ENCODE measurements at regions not wholly inside any gene's neighbourhood (a gene's known extent, or its start where the extent isn't known, plus 50 kb on each side); places are given as distances from the start of the nearest gene placed in this dataset.
"Not testable (repeated sequence)": the region's sequence is repeated elsewhere in the genome, so short reads cannot be mapped to it uniquely, and the experiment has no call there.

GRCh38 chr2:7740114-7740513 lies 822.9 kb downstream of the RNF144A start:
- H3K36me3 ChIP-seq (ENCODE audit: insufficient read depth, low read length), result no peaks in the 10 kb centered on the region
- H3K27me3 ChIP-seq (ENCODE audit: insufficient read depth, low read length), result no peaks in the 10 kb centered on the region
- no peaks in the 10 kb centered on the region for H3K4me1 ChIP-seq (ENCODE audit: insufficient read depth, low read length)
- H3K4me3 ChIP-seq (ENCODE audit: low read length), result no peak overlapping the region
- no peak overlapping the region for H2AFZ ChIP-seq (ENCODE audit: low read depth, low read length)
- H3K9me3 ChIP-seq (ENCODE audit: low read length), result no peaks in the 10 kb centered on the region

- Histone ChIP-seq H3K27me3 (ENCODE audit: insufficient read depth, low read length) (no peaks in the 10 kb centered on the region), H2AFZ (ENCODE audit: low read depth, low read length) (no peak overlapping the region), H3K4me3 (ENCODE audit: low read length) (no peak overlapping the region), H3K4me1 (ENCODE audit: insufficient read depth, low read length) (no peaks in the 10 kb centered on the region), H3K36me3 (ENCODE audit: insufficient read depth, low read length) (no peaks in the 10 kb centered on the region), H3K9me3 (ENCODE audit: low read length) (no peaks in the 10 kb centered on the region)
Measured at GRCh38 chr2:7742301-7742700, 825.1 kb downstream of the RNF144A start.

GRCh38 chr2:7744827-7745226 lies 827.6 kb downstream of the RNF144A start:
- no peaks in the 10 kb centered on the region for H3K9me3 ChIP-seq (ENCODE audit: low read length)
- no peak overlapping the region for H3K4me3 ChIP-seq (ENCODE audit: low read length)
- H3K27me3 ChIP-seq (ENCODE audit: insufficient read depth, low read length), result no peaks in the 10 kb centered on the region
- no peak overlapping the region for H2AFZ ChIP-seq (ENCODE audit: low read depth, low read length)
- H3K4me1 ChIP-seq (ENCODE audit: insufficient read depth, low read length), result no peaks in the 10 kb centered on the region
- H3K36me3 ChIP-seq (ENCODE audit: insufficient read depth, low read length), result no peaks in the 10 kb centered on the region

GRCh38 chr2:7745369-7745768 lies 828.2 kb downstream of the RNF144A start:
- H3K9me3 ChIP-seq (ENCODE audit: low read length), result no peaks in the 10 kb centered on the region
- H2AFZ ChIP-seq (ENCODE audit: low read depth, low read length), result no peak overlapping the region
- H3K4me3 ChIP-seq (ENCODE audit: low read length), result no peak overlapping the region
- no peaks in the 10 kb centered on the region for H3K36me3 ChIP-seq (ENCODE audit: insufficient read depth, low read length)
- H3K4me1 ChIP-seq (ENCODE audit: insufficient read depth, low read length), result no peaks in the 10 kb centered on the region
- no peaks in the 10 kb centered on the region for H3K27me3 ChIP-seq (ENCODE audit: insufficient read depth, low read length)

- H3K36me3 ChIP-seq (ENCODE audit: insufficient read depth, low read length), result no peaks in the 10 kb centered on the region
- H3K4me3 ChIP-seq (ENCODE audit: low read length), result no peak overlapping the region
- no peaks in the 10 kb centered on the region for H3K27me3 ChIP-seq (ENCODE audit: insufficient read depth, low read length)
- no peak overlapping the region for H2AFZ ChIP-seq (ENCODE audit: low read depth, low read length)
- no peaks in the 10 kb centered on the region for H3K4me1 ChIP-seq (ENCODE audit: insufficient read depth, low read length)
- no peaks in the 10 kb centered on the region for H3K9me3 ChIP-seq (ENCODE audit: low read length)
Measured at GRCh38 chr2:7748717-7749415, 831.7 kb downstream of the RNF144A start.

- no peak overlapping the region for H3K4me3 ChIP-seq (ENCODE audit: low read length)
- H3K4me1 ChIP-seq (ENCODE audit: insufficient read depth, low read length), result no peaks in the 10 kb centered on the region
- no peaks in the 10 kb centered on the region for H3K36me3 ChIP-seq (ENCODE audit: insufficient read depth, low read length)
- H3K9me3 ChIP-seq (ENCODE audit: low read length), result no peaks in the 10 kb centered on the region
- no peak overlapping the region for H2AFZ ChIP-seq (ENCODE audit: low read depth, low read length)
- H3K27me3 ChIP-seq (ENCODE audit: insufficient read depth, low read length), result no peaks in the 10 kb centered on the region
Measured at GRCh38 chr2:7749895-7750559, 832.8 kb downstream of the RNF144A start.

- Histone ChIP-seq H3K4me3 (ENCODE audit: low read length) (no peak overlapping the region), H3K27me3 (ENCODE audit: insufficient read depth, low read length) (no peaks in the 10 kb centered on the region), H2AFZ (ENCODE audit: low read depth, low read length) (no peak overlapping the region), H3K36me3 (ENCODE audit: insufficient read depth, low read length) (no peaks in the 10 kb centered on the region), H3K4me1 (ENCODE audit: insufficient read depth, low read length) (no peaks in the 10 kb centered on the region), H3K9me3 (ENCODE audit: low read length) (no peaks in the 10 kb centered on the region)
Measured at GRCh38 chr2:7752291-7752690, 835.1 kb downstream of the RNF144A start.

- Histone ChIP-seq H3K36me3 (ENCODE audit: insufficient read depth, low read length) (no peaks in the 10 kb centered on the region), H3K9me3 (ENCODE audit: low read length) (no peaks in the 10 kb centered on the region), H3K27me3 (ENCODE audit: insufficient read depth, low read length) (no peaks in the 10 kb centered on the region), H3K4me3 (ENCODE audit: low read length) (no peak overlapping the region), H2AFZ (ENCODE audit: low read depth, low read length) (no peak overlapping the region), H3K4me1 (ENCODE audit: insufficient read depth, low read length) (no peaks in the 10 kb centered on the region)
Measured at GRCh38 chr2:7753777-7754176, 836.6 kb downstream of the RNF144A start.

GRCh38 chr2:7755879-7756278 lies 838.7 kb downstream of the RNF144A start:
- Histone ChIP-seq H3K27me3 (ENCODE audit: insufficient read depth, low read length) (no peaks in the 10 kb centered on the region), H3K4me3 (ENCODE audit: low read length) (no peak overlapping the region), H3K9me3 (ENCODE audit: low read length) (no peaks in the 10 kb centered on the region), H2AFZ (ENCODE audit: low read depth, low read length) (no peak overlapping the region), H3K36me3 (ENCODE audit: insufficient read depth, low read length) (no peaks in the 10 kb centered on the region), H3K4me1 (ENCODE audit: insufficient read depth, low read length) (no peaks in the 10 kb centered on the region)

GRCh38 chr2:7758073-7758759 lies 841.0 kb downstream of the RNF144A start:
- Histone ChIP-seq H3K27me3 (ENCODE audit: insufficient read depth, low read length) (no peaks in the 10 kb centered on the region), H3K4me1 (ENCODE audit: insufficient read depth, low read length) (no peaks in the 10 kb centered on the region)

GRCh38 chr2:7759898-7760297 lies 842.7 kb downstream of the RNF144A start:
- peaks cover 3% of the 10 kb centered on the region for H3K9me3 ChIP-seq (ENCODE audit: low read length)
- no peak overlapping the region for H2AFZ ChIP-seq (ENCODE audit: low read depth, low read length)
- no peaks in the 10 kb centered on the region for H3K27me3 ChIP-seq (ENCODE audit: insufficient read depth, low read length)
- H3K4me1 ChIP-seq (ENCODE audit: insufficient read depth, low read length), result no peaks in the 10 kb centered on the region
- H3K4me3 ChIP-seq (ENCODE audit: low read length), result no peak overlapping the region
- no peaks in the 10 kb centered on the region for H3K36me3 ChIP-seq (ENCODE audit: insufficient read depth, low read length)

More at GRCh38 chr2:7758073-7758759, 841.0 kb downstream of the RNF144A start:
- H2AFZ ChIP-seq (ENCODE audit: low read depth, low read length), result no peak overlapping the region
- H3K4me3 ChIP-seq (ENCODE audit: low read length), result no peak overlapping the region
- no peaks in the 10 kb centered on the region for H3K36me3 ChIP-seq (ENCODE audit: insufficient read depth, low read length)
- peaks cover 3% of the 10 kb centered on the region for H3K9me3 ChIP-seq (ENCODE audit: low read length)

GRCh38 chr2:7763418-7763817 lies 846.2 kb downstream of the RNF144A start:
- H3K4me1 ChIP-seq (ENCODE audit: insufficient read depth, low read length); H3K9me3 ChIP-seq (ENCODE audit: low read length); H3K36me3 ChIP-seq (ENCODE audit: insufficient read depth, low read length); H3K4me3 ChIP-seq (ENCODE audit: low read length); H3K27me3 ChIP-seq (ENCODE audit: insufficient read depth, low read length); H2AFZ ChIP-seq (ENCODE audit: low read depth, low read length): not testable (repeated sequence)

GRCh38 chr2:7765236-7765635 lies 848.0 kb downstream of the RNF144A start:
- Histone ChIP-seq H3K9me3 (ENCODE audit: low read length) (peaks cover 3% of the 10 kb centered on the region), H3K4me3 (ENCODE audit: low read length) (no peak overlapping the region), H3K4me1 (ENCODE audit: insufficient read depth, low read length) (no peaks in the 10 kb centered on the region), H2AFZ (ENCODE audit: low read depth, low read length) (no peak overlapping the region), H3K36me3 (ENCODE audit: insufficient read depth, low read length) (no peaks in the 10 kb centered on the region), H3K27me3 (ENCODE audit: insufficient read depth, low read length) (no peaks in the 10 kb centered on the region)

Measured in neuron (in vitro differentiated cells).